HepG2 (cell line): ENCODE measurements at regions not wholly inside any gene's neighbourhood (a gene's known extent, or its start where the extent isn't known, plus 50 kb on each side); places are given as distances from the start of the nearest gene placed in this dataset.

Experiments used
- ATAC-seq: fragments of 200-7000 bp; cut with Tn5 transposase; 3 replicates; pipeline ENCODE4 v1.9.1; 2020; ENCODE audit warnings: mild to moderate bottlenecking, moderate library complexity
- BruUV-seq: library from RNA; stranded (reverse); fragments of 400-500 nt; replicated peaks from 2 replicates; lab custom pipeline; 2021; lab: Mats Ljungman, UMichigan
- CTCF ChIA-PET: fragments of 300-600 bp; formaldehyde crosslinking; extraction: SDS; loops from one replicate; lab custom pipeline; 2021; ENCODE audit warnings: low total read pairs, inconsistent platforms, low intra/inter-chr PET ratio; lab: Yijun Ruan, JAX
- POLR2A ChIA-PET: fragments of 350-600 bp; sonication (Branson Sonifier 250); formaldehyde crosslinking; loops from one replicate; lab custom pipeline; 2020; ENCODE audit warnings: antibody characterized with exemption, inconsistent platforms; lab: Yijun Ruan, JAX
- DNase-seq: peaks from one replicate; pipeline ENCODE4 v3.0.0-alpha.2; 2015; ENCODE audit warnings: low spot score
- FAIRE-seq: peaks from 3 replicates; lab custom pipeline; 2011; peaks lifted over from hg19 to GRCh38; lab: Jason Lieb, UNC
- H2AFZ ChIP-seq: one replicate; pipeline ENCODE4 v1.6.1; 2011; ENCODE audit warnings: low read length, inconsistent platforms
- H3K27ac ChIP-seq: fragments of 300-600 bp; 3 replicates; pipeline ENCODE4 v1.8.0; 2011; ENCODE audit warnings: mixed run types, mild to moderate bottlenecking, mixed read lengths, low read length, inconsistent platforms; ENCODE audit not compliant: insufficient read depth; ENCODE audit errors: extremely low read length
- H3K27me3 ChIP-seq, 2 experiments: fragments of 200-600 bp in 1 of 2; 2 replicates in 1 of 2; 3 replicates in 1 of 2; pipeline versions ENCODE4 v1.6.0 to v1.8.0; 2011; ENCODE audit warnings: low read length in 2 of 2, mild to moderate bottlenecking in 2 of 2, moderate library complexity in 2 of 2, inconsistent platforms in 1 of 2; ENCODE audit not compliant: insufficient read depth in 2 of 2, control insufficient read depth in 1 of 2
- H3K36me3 ChIP-seq, 2 experiments: fragments of 200-600 bp in 1 of 2; replicated peaks in 1 of 2; 2 replicates in 1 of 2; 3 replicates in 1 of 2; pipeline versions ENCODE4 v1.5.1 to v1.8.0; 2011; ENCODE audit warnings: low read length in 2 of 2, inconsistent platforms in 1 of 2; ENCODE audit not compliant: insufficient read depth in 2 of 2, control insufficient read depth in 1 of 2
- H3K4me1 ChIP-seq: 2 replicates; pipeline ENCODE4 v1.5.1; 2012; ENCODE audit warnings: low read length, inconsistent platforms; ENCODE audit not compliant: insufficient read depth
- H3K4me2 ChIP-seq: 2 replicates; pipeline ENCODE4 v1.6.0; 2011; ENCODE audit warnings: low read depth, low read length, inconsistent platforms
- H3K4me3 ChIP-seq, 3 experiments: fragments of 200-600 bp in 1 of 3; sonication (generic), shearing (Covaris generic) in 1 of 3; replicated peaks in 1 of 3; 2 replicates each; pipeline ENCODE4 v1.5.1; 2011 to 2016; ENCODE audit warnings: low read length in 3 of 3, inconsistent platforms in 2 of 3, low read depth in 2 of 3, mild to moderate bottlenecking in 2 of 3, control low read depth in 1 of 3, mixed read lengths in 1 of 3; ENCODE audit not compliant: insufficient read depth in 1 of 3
- H3K79me2 ChIP-seq: one replicate; pipeline ENCODE4 v1.6.1; 2011; ENCODE audit warnings: low read length, inconsistent platforms; ENCODE audit not compliant: insufficient read depth
- H3K9ac ChIP-seq: 2 replicates; pipeline ENCODE4 v1.6.0; 2011; ENCODE audit warnings: mild to moderate bottlenecking, low read depth, low read length, inconsistent platforms; ENCODE audit not compliant: insufficient read depth
- H3K9me3 ChIP-seq: 2 replicates; pipeline ENCODE4 v1.5.1; 2012; ENCODE audit warnings: mild to moderate bottlenecking, low read length
- H4K20me1 ChIP-seq: 2 replicates; pipeline ENCODE4 v1.6.0; 2011; ENCODE audit warnings: inconsistent platforms, mild to moderate bottlenecking, low read length, moderate library complexity; ENCODE audit not compliant: insufficient read depth
- ATF7 ChIP-seq, 2 experiments: fragments of 450-650 bp in 1 of 2; sonication (generic) in 1 of 2; formaldehyde crosslinking in 1 of 2; IDR thresholded peaks; 2 replicates each; pipeline versions ENCODE4 v1.4.0 to v1.6.1; 2016 to 2020; ENCODE audit warnings: antibody characterized with exemption in 1 of 2, mild to moderate bottlenecking in 1 of 2, missing genetic modification reagents in 1 of 2
- ELF3 ChIP-seq: IDR thresholded peaks from 2 replicates; pipeline ENCODE4 v1.6.1; 2016; ENCODE audit warnings: missing genetic modification reagents, missing compliant biosample characterization
- HNF4G ChIP-seq, 2 experiments: sonication (generic) in 1 of 2; formaldehyde crosslinking in 1 of 2; IDR thresholded peaks; 2 replicates each; pipeline versions ENCODE4 v1.4.0 to v1.6.1; 2011 to 2020; ENCODE audit warnings: borderline replicate concordance in 2 of 2, low read depth in 2 of 2, mild to moderate bottlenecking in 2 of 2, low read length in 1 of 2, missing genetic modification reagents in 1 of 2, moderate library complexity in 1 of 2
- HOXA7 ChIP-seq: sonication (generic); formaldehyde crosslinking; IDR thresholded peaks from 2 replicates; pipeline ENCODE4 v1.8.1; 2022; ENCODE audit warnings: mild to moderate bottlenecking, missing genetic modification reagents, moderate library complexity
- ISL2 ChIP-seq: sonication (generic); formaldehyde crosslinking; IDR thresholded peaks from 2 replicates; pipeline ENCODE4 v1.5.0; 2020; ENCODE audit warnings: missing genetic modification reagents
- NFE2L2 ChIP-seq: fragments of 150-350 bp; IDR thresholded peaks from 2 replicates; pipeline ENCODE4 v1.6.1; 2014; ENCODE audit warnings: low read length
- PCBP2 ChIP-seq: fragments of 200-400 bp; formaldehyde crosslinking; optimal IDR thresholded peaks from 2 replicates; pipeline ENCODE3; 2018; ENCODE audit warnings: low read length, low read depth; ENCODE audit not compliant: poor library complexity, severe bottlenecking
- ZNF17 ChIP-seq: sonication (generic); formaldehyde crosslinking; IDR thresholded peaks from 2 replicates; pipeline ENCODE4 v1.5.0; 2020; ENCODE audit warnings: mild to moderate bottlenecking, missing genetic modification reagents
- ZNF292 ChIP-seq: sonication (generic); formaldehyde crosslinking; IDR thresholded peaks from 2 replicates; pipeline ENCODE4 v1.8.1; 2022; ENCODE audit warnings: mild to moderate bottlenecking, low read depth, missing genetic modification reagents, borderline replicate concordance
- ZNF557 ChIP-seq: sonication (generic); formaldehyde crosslinking; IDR thresholded peaks from 2 replicates; pipeline ENCODE4 v1.4.0; 2020; ENCODE audit warnings: missing genetic modification reagents
- ZNF891 ChIP-seq: sonication (generic); formaldehyde crosslinking; IDR thresholded peaks from 2 replicates; pipeline ENCODE4 v1.5.0; 2020; ENCODE audit warnings: mild to moderate bottlenecking, missing genetic modification reagents
- whole genome bisulfite sequencing: methylation state at CpG from one replicate; pipeline ENCODE4 v1.1.6; 2017; ENCODE audit warnings: low lambda C conversion rate; 5-methylcytosine and 5-hydroxymethylcytosine counted together
- in situ Hi-C: cut with HindIII; loops from 2 replicates; pipeline ENCODE4 v1.10.0; 2017; ENCODE audit warnings: low pct_unique_long_range_greater_than_20kb; ENCODE audit not compliant: extremely low pct_ligation_motif_present
- intact Hi-C: fragments of 100-400 bp; cut with micrococcal nuclease; formaldehyde crosslinking; loops from one replicate; pipeline ENCODE4 v1.10.0; 2022; ENCODE audit not compliant: unreplicated experiment
- TF ChIP-seq, protein P1 (sequence below): sonication (generic); formaldehyde crosslinking; IDR thresholded peaks from 2 replicates; pipeline ENCODE4 v1.8.1; 2023; ENCODE audit warnings: mild to moderate bottlenecking, inconsistent platforms, moderate library complexity, missing genetic modification reagents, borderline replicate concordance
- TF ChIP-seq, protein P2 (sequence below): sonication (generic); formaldehyde crosslinking; IDR thresholded peaks from 2 replicates; pipeline ENCODE4 v1.4.0; 2020; ENCODE audit warnings: missing genetic modification reagents, low read depth, mild to moderate bottlenecking, borderline replicate concordance
- TF ChIP-seq, protein P3 (sequence below): sonication (generic); formaldehyde crosslinking; IDR thresholded peaks from 2 replicates; pipeline ENCODE4 v1.5.1; 2020; ENCODE audit warnings: missing genetic modification reagents, mild to moderate bottlenecking, borderline replicate concordance

DNA sequence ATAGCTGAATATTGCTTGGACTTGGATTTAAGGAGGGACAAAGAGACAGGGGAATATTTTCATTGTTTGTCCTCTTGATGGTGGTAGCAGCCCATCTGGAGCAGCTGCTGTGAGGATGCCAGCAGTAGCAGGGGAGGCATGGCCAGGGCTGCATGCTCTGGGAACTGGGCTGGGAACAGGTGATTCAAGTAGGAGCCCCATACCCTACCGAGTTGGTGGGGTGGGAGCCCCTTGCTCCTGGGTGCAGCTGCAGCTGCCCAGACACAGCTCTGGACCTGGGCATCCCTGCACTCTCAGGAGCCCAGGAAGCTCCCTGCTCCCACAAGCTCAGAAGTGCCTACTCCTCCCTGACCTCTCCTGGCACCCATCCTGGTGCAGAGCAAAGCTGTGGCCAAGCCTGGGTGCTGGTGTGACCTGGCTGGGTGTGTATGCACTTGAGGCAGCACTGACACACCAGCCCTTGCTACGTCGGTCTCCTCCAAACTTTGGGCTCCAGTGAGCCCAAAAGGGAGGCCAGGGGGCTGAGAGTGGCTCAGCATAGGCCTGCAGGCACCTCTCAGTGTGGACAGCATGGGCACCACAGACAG, 341.8 kb upstream of the CCDC179 start:
- H3K36me3 ChIP-seq, result no peaks in the 10 kb centered on the region
- POLR2A ChIA-PET, result no interaction called here
- H3K9me3 ChIP-seq, result peaks cover 42% of the 10 kb centered on the region
- no TSS peak for BruUV-seq
- no peak for TF ChIP-seq NFE2L2
- TF ChIP-seq, all 625 proteins: peak for 0
- intact Hi-C loops (no loop called here), in situ Hi-C loops (no loop called here)
- H3K9ac ChIP-seq, result no peak overlapping the region
- no peak overlapping the region for H3K4me2 ChIP-seq
- no peaks in the 10 kb centered on the region for H4K20me1 ChIP-seq
- H3K79me2 ChIP-seq, result no peaks in the 10 kb centered on the region
- ATAC-seq (no peak), DNase-seq (no peak), FAIRE-seq (no peak)
- no CpG with 5 or more reads among the region's 3 CpGs for WGBS
- H2AFZ ChIP-seq, result no peak overlapping the region
- no peak overlapping the region for H3K27ac ChIP-seq
- no peak overlapping the region for H3K4me3 ChIP-seq
- CTCF ChIA-PET, result no interaction called here
- no peaks in the 10 kb centered on the region for H3K4me1 ChIP-seq
- no peaks in the 10 kb centered on the region for H3K27me3 ChIP-seq

DNA sequence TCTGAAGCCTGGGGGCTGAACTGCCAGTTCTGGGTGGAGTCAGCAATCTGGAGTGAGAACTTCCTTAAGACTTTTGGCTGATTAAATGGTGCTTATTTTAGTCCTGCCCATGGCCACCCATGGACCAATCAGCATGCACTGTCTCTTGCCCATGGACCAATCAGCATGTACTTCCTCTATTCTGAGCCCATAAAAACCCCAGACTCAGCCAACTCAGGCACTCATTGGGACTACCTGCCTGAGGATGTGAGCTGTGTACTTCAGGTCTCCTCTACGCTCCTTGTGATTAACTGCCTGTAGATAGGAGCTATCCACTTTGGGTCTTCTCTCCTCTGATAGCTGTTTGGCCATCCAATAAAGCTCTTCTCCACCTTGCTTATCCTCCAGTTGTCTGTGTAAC, 342.3 kb upstream of the CCDC179 start:
- no peaks in the 10 kb centered on the region for H3K79me2 ChIP-seq
- H3K4me2 ChIP-seq, result no peak overlapping the region
- H3K9ac ChIP-seq, result no peak overlapping the region
- no peak overlapping the region for H3K4me3 ChIP-seq
- peaks cover 36% of the 10 kb centered on the region for H3K9me3 ChIP-seq
- DNase-seq (no peak), ATAC-seq (no peak), FAIRE-seq (no peak)
- ChIA-PET CTCF (no interaction called here), POLR2A (no interaction called here)
- intact Hi-C loops, result no loop called here
- H3K36me3 ChIP-seq, result no peaks in the 10 kb centered on the region
- H2AFZ ChIP-seq, result no peak overlapping the region
- no peak overlapping the region for H3K27ac ChIP-seq
- WGBS, result 70% methylated on average over 1 of the region's 1 CpG
- no peaks in the 10 kb centered on the region for H3K4me1 ChIP-seq
- no peaks in the 10 kb centered on the region for H3K27me3 ChIP-seq
- no peaks in the 10 kb centered on the region for H4K20me1 ChIP-seq
- no TSS peak for BruUV-seq
- in situ Hi-C loops, result no loop called here
- TF ChIP-seq, protein P1, sequence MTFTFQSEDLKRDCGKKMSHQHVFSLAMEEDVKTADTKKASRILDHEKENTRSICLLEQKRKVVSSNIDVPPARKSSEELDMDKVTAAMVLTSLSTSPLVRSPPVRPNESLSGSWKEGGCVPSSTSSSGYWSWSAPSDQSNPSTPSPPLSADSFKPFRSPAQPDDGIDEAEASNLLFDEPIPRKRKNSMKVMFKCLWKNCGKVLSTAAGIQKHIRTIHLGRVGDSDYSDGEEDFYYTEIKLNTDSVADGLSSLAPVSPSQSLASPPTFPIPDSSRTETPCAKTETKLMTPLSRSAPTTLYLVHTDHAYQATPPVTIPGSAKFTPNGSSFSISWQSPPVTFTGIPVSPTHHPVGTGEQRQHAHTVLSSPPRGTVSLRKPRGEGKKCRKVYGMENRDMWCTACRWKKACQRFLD, result no peak
- TF ChIP-seq ZNF891 (no peak), ZNF17 (CRISPR knock-in tag) (no peak), ZNF292 (no peak), ISL2 (CRISPR knock-in tag) (no peak), HNF4G (IDR thresholded peaks at IDR 0.05; ENCODE audit: borderline replicate concordance, low read depth, low read length) (no peak), HNF4G (CRISPR knock-in tag; IDR thresholded peaks at IDR 0.05; ENCODE audit: borderline replicate concordance, low read depth) (no peak), PCBP2 (no peak), ELF3 (no peak), ZNF557 (CRISPR knock-in tag) (no peak), ATF7 (IDR thresholded peaks at IDR 0.05) (no peak), ATF7 (CRISPR knock-in tag; IDR thresholded peaks at IDR 0.05) (no peak), HOXA7 (CRISPR knock-in tag) (no peak)
- TF ChIP-seq, protein P2, sequence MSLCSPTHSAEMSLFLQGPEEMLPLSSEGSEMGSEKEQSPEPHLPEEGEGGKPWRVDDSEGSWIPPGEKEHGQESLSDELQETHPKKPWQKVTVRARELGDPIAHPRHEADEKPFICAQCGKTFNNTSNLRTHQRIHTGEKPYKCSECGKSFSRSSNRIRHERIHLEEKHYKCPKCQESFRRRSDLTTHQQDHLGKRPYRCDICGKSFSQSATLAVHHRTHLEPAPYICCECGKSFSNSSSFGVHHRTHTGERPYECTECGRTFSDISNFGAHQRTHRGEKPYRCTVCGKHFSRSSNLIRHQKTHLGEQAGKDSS (CRISPR knock-in tag), result no peak
- TF ChIP-seq, protein P3, sequence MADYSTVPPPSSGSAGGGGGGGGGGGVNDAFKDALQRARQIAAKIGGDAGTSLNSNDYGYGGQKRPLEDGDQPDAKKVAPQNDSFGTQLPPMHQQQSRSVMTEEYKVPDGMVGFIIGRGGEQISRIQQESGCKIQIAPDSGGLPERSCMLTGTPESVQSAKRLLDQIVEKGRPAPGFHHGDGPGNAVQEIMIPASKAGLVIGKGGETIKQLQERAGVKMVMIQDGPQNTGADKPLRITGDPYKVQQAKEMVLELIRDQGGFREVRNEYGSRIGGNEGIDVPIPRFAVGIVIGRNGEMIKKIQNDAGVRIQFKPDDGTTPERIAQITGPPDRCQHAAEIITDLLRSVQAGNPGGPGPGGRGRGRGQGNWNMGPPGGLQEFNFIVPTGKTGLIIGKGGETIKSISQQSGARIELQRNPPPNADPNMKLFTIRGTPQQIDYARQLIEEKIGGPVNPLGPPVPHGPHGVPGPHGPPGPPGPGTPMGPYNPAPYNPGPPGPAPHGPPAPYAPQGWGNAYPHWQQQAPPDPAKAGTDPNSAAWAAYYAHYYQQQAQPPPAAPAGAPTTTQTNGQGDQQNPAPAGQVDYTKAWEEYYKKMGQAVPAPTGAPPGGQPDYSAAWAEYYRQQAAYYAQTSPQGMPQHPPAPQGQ, result no peak
